Activated CD8-positive, alpha-beta memory T cell treated with anti-CD3 and anti-CD28 coated beads for 24 hours (primary cell): ENCODE measurements at regions not wholly inside any gene's neighbourhood (a gene's known extent, or its start where the extent isn't known, plus 50 kb on each side); places are given as distances from the start of the nearest gene placed in this dataset.

Experiments
- DNase-seq: peaks from one replicate; pipeline ENCODE4 v3.0.0-alpha.2; 2020

- DNase-seq = no peak
Measured at GRCh38 chr11:134582770-134583095, 170.7 kb upstream of the B3GAT1 start.

DNA sequence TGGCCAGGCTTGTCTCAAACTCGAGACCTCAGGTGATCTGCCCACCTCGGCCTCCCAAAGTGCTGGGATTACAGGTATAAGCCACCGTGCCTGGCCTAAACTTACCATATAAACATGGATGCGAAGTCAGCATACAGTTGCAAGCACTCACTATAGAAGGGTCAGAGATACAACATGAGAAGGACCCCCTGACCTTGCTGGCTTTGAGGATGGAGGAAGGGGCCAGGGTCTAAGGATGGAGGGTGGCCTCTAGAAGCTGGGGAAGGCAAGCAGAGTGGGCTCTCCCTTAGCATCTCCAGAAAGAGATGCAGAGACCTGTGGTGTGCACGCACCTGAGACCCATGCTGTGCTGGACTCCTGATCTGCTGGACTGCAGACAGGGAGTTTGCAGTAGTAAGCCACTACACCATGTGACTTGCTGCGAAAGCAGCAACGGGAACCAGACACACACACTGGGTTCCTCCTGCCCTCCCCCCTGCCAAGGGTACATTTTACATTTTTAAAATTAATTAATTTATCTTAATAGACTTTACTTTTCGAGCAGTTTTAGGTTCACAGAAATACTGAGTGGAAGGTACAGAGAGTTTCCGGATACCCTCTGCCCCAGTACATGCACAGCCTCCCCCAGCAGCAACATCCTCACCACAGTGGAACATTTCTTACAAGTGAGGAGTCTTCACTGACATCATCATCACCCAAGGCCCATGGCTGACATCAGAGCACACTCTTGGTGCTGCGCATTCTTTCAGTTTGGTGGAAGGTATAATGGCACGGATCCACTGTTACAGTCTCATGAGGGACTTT lies 170.1 kb upstream of the B3GAT1 start:
- no peak for DNase-seq

DNA sequence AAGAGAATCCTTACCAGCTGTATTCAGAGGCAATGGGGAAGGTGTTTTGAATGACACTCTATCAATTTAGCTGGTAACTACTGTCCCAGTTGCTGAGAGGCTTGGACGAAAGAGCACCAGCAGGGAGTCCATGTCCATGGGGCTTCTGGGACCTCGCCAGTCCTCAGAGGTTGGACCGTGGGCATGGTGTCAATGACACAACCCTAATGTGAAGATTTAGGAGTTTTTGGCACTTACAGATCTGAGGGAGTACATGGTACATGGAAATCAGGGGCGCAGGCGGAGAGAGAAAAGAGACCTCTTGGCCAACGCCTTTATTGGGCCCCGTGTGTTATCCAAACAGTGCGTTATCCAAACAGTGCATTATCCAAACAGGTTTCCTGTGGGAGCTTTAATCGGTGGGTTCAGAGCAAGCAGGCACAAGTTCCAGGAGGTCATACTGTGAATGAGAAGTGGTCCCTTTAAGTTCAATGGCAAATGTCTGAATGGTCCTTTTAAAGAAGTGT lies 169.1 kb upstream of the B3GAT1 start:
- DNase-seq = no peak

- DNase-seq = no peak
Measured at GRCh38 chr11:134580610-134580975, 168.6 kb upstream of the B3GAT1 start.

- DNase-seq = no peak
Measured at GRCh38 chr11:134579724-134580609, 167.9 kb upstream of the B3GAT1 start.

DNA sequence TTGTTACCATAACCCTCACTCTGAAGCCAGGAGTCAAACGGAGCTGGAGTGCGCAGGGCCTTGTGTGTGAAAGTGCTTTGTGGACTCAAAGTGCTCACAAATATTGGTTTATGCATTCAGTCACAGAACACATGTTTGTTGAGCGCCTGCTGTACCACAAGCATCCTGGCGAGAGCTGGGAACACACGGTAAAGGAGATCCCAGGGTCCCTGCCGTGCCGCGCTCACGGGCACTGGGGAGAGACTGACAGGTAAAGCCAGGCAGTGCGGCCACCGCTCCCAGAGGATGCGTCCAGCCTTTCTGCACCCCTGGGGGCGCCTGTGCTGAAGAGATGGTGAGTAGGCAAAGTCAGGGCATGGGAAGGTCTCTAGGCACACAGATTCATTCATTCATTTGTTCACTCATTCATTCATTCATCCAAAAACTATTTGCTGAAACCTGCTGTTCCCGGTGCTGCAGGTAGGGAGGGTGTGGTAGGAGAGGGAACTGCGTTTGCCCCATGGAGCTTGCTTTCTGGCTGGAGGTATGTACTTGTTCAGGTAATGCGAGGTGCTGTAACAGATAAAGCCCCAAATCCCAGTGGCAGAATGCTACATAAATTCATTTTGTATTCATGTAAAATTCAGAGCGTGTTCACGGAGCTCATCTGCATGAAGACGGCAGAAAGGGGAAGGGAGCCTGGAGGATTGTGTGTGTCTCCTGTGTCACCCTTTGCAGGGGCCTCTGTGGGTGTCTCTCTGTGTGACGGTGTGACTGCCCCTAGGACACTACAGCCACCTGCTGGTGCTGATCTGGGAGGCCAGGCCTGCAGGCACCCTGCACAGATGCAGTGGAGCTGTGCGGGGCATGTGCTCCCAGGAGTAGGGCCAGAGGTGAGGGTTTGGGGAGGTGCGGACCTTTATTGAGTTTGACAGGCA lies 167.0 kb upstream of the B3GAT1 start:
- peak; percentile 24 for DNase-seq

GRCh38 chr11:134577751-134578395 lies 165.8 kb upstream of the B3GAT1 start:
- DNase-seq = no peak

DNA sequence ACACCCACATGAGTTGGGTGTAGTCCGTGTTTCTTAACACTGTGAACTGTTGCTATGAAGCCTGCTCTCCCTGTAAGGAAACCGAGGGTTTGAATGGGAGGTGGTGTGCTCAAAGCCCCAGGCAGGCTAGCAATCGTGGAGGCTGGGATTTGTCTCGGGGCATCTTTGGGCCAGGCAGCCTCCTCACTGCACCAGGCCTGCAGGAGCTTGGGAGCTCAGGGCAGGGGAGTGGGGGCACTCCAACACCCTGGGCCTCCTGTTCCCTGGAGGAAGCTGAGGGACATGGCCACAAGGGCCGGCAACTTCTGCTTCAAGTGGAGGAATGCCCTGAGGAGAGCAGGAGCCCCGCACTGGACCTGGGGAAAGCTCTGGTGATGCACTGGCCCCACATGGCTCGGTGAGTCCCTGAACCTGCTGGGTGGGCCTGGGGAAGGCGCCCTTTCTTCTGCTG lies 164.7 kb upstream of the B3GAT1 start:
- DNase-seq = peak; percentile 38

GRCh38 chr11:134576286-134576685 lies 164.2 kb upstream of the B3GAT1 start:
- DNase-seq = peak; percentile 38

DNA sequence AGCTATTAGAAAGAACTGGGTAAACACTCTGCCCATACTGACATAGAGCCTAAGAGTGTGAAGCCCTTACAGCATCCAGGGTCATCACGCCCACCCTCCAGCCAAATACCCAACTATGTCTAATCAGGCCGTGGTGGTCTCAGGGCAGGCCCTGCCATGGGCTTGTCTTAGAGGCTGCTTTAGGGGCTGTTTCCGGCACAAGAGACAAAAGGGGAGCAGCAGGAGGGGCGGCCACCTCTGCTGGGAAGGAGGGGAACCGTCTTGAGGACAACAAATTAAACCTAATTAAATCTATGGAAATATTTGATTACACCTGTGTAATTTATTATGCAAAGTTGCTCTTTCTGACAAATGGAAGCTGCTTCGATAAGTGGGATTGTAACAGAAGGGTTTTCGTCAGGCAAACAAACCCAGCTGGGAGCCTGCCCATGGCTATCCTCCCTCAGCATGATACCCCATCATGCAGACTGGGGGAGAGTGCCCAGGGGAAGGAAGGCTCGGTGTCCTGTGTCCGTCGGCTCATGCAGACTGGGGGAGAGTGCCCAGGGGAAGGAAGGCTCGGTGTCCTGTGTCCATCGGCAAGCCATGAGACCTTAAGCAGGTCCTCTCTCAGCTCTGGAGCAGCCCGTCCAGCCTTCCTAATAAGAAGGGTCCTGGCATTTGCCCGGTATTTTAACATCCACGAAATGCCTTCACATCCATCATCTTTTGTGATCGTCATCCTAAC lies 163.6 kb upstream of the B3GAT1 start:
- DNase-seq = peak; percentile 19

GRCh38 chr11:134574947-134575346 lies 162.9 kb upstream of the B3GAT1 start:
- no peak for DNase-seq

GRCh38 chr11:134574425-134574824 lies 162.4 kb upstream of the B3GAT1 start:
- peak; percentile 30 for DNase-seq

GRCh38 chr11:134573857-134574256 lies 161.8 kb upstream of the B3GAT1 start:
- DNase-seq = peak; percentile 24

DNA sequence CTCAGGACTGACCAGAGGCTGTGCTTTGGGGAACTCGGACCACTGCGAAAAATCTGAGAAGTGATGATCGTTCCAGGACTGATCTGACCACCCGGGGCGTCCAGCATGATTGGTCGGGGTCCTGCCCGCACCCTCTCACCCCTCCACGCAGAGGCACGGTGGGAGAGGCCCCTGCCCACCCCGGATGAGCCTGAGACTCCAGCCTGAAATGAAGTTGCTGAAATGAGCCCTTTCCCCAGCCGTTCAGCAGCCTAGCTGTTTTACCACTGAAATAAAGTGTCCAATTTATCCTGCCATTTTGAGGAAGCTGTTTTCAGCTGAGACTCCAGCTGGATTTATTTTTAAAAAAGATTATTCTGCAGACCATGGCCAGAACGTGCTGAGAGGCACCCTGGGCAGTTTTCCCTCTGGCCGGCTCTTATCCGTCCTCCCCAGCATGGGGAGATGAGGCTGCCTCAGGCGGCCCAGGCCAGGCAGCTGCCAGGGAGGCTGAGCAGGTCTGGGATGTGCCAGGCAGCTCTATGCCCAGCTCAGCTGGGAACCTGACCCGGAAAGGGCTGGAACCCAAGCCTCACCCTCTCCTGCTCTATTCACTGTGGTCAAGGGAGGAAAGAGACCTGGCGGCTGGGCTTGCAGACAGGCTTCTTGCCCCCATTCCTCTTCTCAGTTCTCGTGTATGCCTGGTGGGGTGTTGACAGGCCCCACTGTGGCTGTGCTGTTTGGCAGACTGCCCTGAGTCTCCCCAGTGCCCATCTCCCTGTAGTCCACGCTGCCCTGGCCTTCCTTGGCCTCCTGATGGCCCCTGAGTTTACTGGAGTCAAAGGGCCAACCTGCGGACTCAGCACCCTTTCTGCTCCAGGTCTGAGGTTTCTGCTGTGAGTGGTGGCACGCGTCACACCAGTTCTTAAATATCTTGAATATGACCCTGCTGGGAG lies 161.0 kb upstream of the B3GAT1 start:
- DNase-seq = peak; percentile 26

DNA sequence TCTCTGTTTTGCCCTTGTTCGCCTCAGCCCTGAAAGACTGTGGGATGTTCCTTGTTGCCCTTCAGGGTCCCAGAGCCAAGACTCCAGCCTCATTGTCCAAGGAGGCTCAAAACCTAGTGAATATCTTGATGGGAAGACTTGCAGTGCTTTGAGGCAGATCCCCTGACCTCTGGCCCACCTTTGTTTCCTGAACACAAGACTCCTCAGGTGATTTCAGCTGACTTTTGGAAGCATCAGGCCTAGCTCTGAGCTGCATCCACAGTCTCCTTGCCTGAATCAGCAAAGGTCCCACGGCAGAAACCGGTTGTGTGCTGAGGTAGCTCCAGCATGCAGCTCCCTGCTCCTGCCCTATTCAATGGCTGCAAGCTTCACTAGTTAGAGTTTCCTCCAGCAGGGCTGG lies 159.3 kb upstream of the B3GAT1 start:
- peak; percentile 38 for DNase-seq

DNA sequence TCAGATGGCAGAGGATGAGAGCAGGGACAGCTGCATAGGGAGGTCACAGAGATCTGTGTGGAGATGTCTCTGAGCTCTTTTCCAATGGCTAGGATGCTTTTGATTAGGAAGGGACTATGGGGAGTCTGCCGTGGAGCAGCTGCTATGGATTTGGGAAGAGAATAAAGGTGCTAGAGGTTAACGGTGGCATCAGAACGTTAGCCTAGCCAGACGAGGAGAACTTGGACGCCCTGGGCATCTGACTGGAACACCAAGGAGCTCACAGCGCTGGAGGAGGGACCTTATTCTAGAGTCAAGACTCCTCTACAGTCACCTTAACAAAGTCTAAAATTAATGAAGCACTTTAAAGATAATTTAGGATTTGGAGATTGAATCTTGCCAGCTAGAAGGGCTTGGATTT lies 157.2 kb upstream of the B3GAT1 start:
- no peak for DNase-seq

DNA sequence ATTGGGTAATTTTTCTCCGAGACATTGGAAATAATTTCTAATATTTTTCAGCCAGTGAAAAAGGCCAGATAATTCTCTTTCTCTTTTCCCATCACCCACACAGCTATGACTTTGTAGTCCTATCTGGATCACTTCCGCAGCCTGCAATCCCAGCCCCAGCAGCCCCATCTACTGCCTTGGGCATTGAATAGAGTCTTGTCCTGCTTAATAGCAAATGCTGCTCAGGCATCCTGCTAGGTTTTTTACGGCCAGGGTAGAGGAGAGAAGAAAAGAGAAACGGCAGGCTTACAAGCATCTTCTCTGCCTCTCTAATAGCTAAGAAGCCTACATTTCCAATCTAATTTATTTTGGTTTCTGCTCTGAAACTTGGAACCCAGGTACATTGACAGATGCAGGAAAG lies 154.3 kb upstream of the B3GAT1 start:
- DNase-seq = no peak

- no peak for DNase-seq
Measured at GRCh38 chr11:134565343-134565891, 153.4 kb upstream of the B3GAT1 start.

DNA sequence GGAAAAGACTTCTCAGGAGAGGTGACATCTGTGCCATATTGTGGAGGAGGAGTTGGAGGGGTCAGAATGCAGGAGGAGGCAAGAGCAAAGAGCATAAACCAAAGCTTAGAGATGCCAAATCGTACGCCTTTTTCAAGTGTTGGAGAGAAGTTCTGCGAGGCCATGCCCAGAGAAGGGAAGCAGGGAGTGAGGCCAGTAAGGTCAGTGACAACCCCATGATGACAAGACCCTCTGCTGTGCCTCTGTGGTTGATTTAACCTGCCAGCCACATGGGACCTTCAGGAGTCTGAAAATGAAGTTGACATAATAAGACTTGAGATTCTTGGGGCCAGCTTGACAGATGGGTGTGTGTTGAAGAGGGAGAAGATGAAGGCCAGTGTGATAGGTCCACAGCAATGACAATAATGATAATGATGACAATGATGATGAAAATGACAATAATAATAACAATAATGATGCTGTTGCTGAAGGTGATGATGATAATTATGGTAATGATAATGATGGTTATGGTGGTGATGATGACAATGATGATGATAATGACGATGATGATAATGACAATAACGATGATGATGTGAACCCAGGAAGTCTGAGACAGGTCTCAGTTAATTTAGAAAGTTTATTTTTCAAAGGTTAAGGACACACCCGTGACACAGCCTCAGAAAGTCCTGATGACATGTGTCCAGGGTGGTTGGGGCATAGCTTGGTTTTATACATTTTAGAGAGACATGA lies 152.6 kb upstream of the B3GAT1 start:
- DNase-seq = peak; percentile 19
